SU-DHL-6 (cell line): ENCODE measurements at regions not wholly inside any gene's neighbourhood (a gene's known extent, or its start where the extent isn't known, plus 50 kb on each side); places are given as distances from the start of the nearest gene placed in this dataset.

Source experiments
- CTCF ChIP-seq: fragments of 200-600 bp; sonication (generic); IDR thresholded peaks from one replicate; pipeline ENCODE4 v1.5.1; 2017; ENCODE audit warnings: antibody characterized with exemption, mild to moderate bottlenecking, low read length, moderate library complexity; ENCODE audit not compliant: insufficient read depth, poor library complexity, severe bottlenecking
- EZH2phosphoT487 ChIP-seq: fragments of 200-600 bp; sonication (generic), shearing (Covaris generic); conservative IDR thresholded peaks from 2 replicates; pipeline ENCODE4 v1.6.1; 2018; ENCODE audit warnings: mild to moderate bottlenecking, antibody characterized with exemption, low read length, moderate library complexity, mixed read lengths

GRCh38 chr16:64397042-64397441 is 724.8 kb downstream of the CDH11 start:
- TF ChIP-seq CTCF (no peak), EZH2phosphoT487 (no peak)
